H9 (cell line): ENCODE measurements at regions not wholly inside any gene's neighbourhood (a gene's known extent, or its start where the extent isn't known, plus 50 kb on each side); places are given as distances from the start of the nearest gene placed in this dataset.

Experiments used
- DNase-seq: peaks from one replicate; pipeline ENCODE4 v3.0.0-alpha.2; 2017
- H2AFZ ChIP-seq: one replicate; pipeline ENCODE4 v1.6.1; 2013; ENCODE audit warnings: mild to moderate bottlenecking, low read length, control low read depth, moderate library complexity
- H2AK5ac ChIP-seq: 2 replicates; pipeline ENCODE4 v1.6.1; 2013; ENCODE audit warnings: low read length, control low read depth, mixed read lengths; ENCODE audit not compliant: insufficient read length
- H2BK120ac ChIP-seq: one replicate; pipeline ENCODE4 v1.6.1; 2013; ENCODE audit warnings: low read depth, mild to moderate bottlenecking, low read length, control low read depth, inconsistent platforms; ENCODE audit not compliant: poor library complexity, severe bottlenecking
- H2BK12ac ChIP-seq: 2 replicates; pipeline ENCODE4 v1.6.1; 2013; ENCODE audit warnings: low read length, control low read depth, mixed read lengths, low read depth; ENCODE audit not compliant: insufficient read length
- H2BK15ac ChIP-seq: 2 replicates; pipeline ENCODE4 v1.6.1; 2013; ENCODE audit warnings: low read depth, low read length, control low read depth
- H2BK20ac ChIP-seq: one replicate; pipeline ENCODE4 v1.6.1; 2013; ENCODE audit warnings: low read depth, mild to moderate bottlenecking, low read length, control low read depth, inconsistent platforms; ENCODE audit not compliant: poor library complexity, severe bottlenecking
- H2BK5ac ChIP-seq: 2 replicates; pipeline ENCODE4 v1.6.1; 2013; ENCODE audit warnings: low read length, control low read depth, mixed read lengths; ENCODE audit not compliant: insufficient read length
- H3K14ac ChIP-seq: 2 replicates; pipeline ENCODE4 v1.6.1; 2013; ENCODE audit warnings: low read length, control low read depth; ENCODE audit not compliant: insufficient read depth
- H3K18ac ChIP-seq: 2 replicates; pipeline ENCODE4 v1.6.1; 2013; ENCODE audit warnings: low read depth, mild to moderate bottlenecking, mixed read lengths, low read length, control low read depth; ENCODE audit not compliant: insufficient read length
- H3K23ac ChIP-seq: 2 replicates; pipeline ENCODE4 v1.6.1; 2013; ENCODE audit warnings: low read length, control low read depth, mixed read lengths, low read depth; ENCODE audit not compliant: insufficient read length
- H3K23me2 ChIP-seq: 2 replicates; pipeline ENCODE4 v1.6.1; 2013; ENCODE audit warnings: low read depth, mild to moderate bottlenecking, mixed read lengths, low read length, control low read depth; ENCODE audit not compliant: insufficient read length, poor library complexity, severe bottlenecking
- H3K27ac ChIP-seq: 2 replicates; pipeline ENCODE4 v1.5.1; 2013; ENCODE audit warnings: low read length, control low read depth, mixed read lengths, low read depth; ENCODE audit not compliant: insufficient read length
- H3K27me3 ChIP-seq: 2 replicates; pipeline ENCODE4 v1.6.1; 2013; ENCODE audit warnings: low read length, control low read depth, inconsistent platforms; ENCODE audit not compliant: insufficient read depth
- H3K4ac ChIP-seq: 2 replicates; pipeline ENCODE4 v1.6.1; 2013; ENCODE audit warnings: low read depth, mild to moderate bottlenecking, control low read depth, inconsistent platforms, low read length, moderate library complexity
- H3K4me1 ChIP-seq: 2 replicates; pipeline ENCODE4 v1.6.1; 2013; ENCODE audit warnings: low read length, control low read depth, inconsistent platforms; ENCODE audit not compliant: insufficient read depth
- H3K4me2 ChIP-seq: 2 replicates; pipeline ENCODE4 v1.6.1; 2013; ENCODE audit warnings: low read length, control low read depth, mixed read lengths; ENCODE audit not compliant: insufficient read length, insufficient read depth
- H3K56ac ChIP-seq: 2 replicates; pipeline ENCODE4 v1.6.1; 2013; ENCODE audit warnings: low read depth, mild to moderate bottlenecking, mixed read lengths, low read length, control low read depth; ENCODE audit not compliant: insufficient read length
- H3K79me1 ChIP-seq: 2 replicates; pipeline ENCODE4 v1.6.1; 2013; ENCODE audit warnings: low read depth, mild to moderate bottlenecking, moderate library complexity, low read length, control low read depth, inconsistent platforms; ENCODE audit not compliant: insufficient read depth, poor library complexity, severe bottlenecking
- H3K79me2 ChIP-seq: 2 replicates; pipeline ENCODE4 v1.6.1; 2013; ENCODE audit warnings: low read length, control low read depth, inconsistent platforms; ENCODE audit not compliant: insufficient read depth
- H3K9ac ChIP-seq: 2 replicates; pipeline ENCODE4 v1.6.1; 2013; ENCODE audit warnings: low read length, control low read depth, mixed read lengths; ENCODE audit not compliant: insufficient read length; ENCODE audit errors: extremely low read depth
- H3K9me3 ChIP-seq: one replicate; pipeline ENCODE4 v1.6.1; 2013; ENCODE audit warnings: low read depth, low read length, inconsistent platforms; ENCODE audit not compliant: control insufficient read depth
- H3T11ph ChIP-seq: one replicate; pipeline ENCODE4 v1.6.1; 2013; ENCODE audit warnings: mild to moderate bottlenecking, low read length, control low read depth, inconsistent platforms
- H4K20me1 ChIP-seq: one replicate; pipeline ENCODE4 v1.6.1; 2013; ENCODE audit not compliant: control insufficient read depth, insufficient read length, insufficient read depth
- H4K5ac ChIP-seq: 2 replicates; pipeline ENCODE4 v1.6.1; 2013; ENCODE audit warnings: low read depth, mild to moderate bottlenecking, mixed read lengths, low read length, control low read depth; ENCODE audit not compliant: insufficient read length
- H4K8ac ChIP-seq: replicated peaks from 2 replicates; pipeline ENCODE4 v1.6.1; 2013; ENCODE audit warnings: low read length, control low read depth, mixed read lengths, low read depth; ENCODE audit not compliant: insufficient read length
- H4K91ac ChIP-seq: 2 replicates; pipeline ENCODE4 v1.6.1; 2013; ENCODE audit warnings: low read depth, mild to moderate bottlenecking, moderate library complexity, mixed read lengths, low read length, control low read depth; ENCODE audit not compliant: insufficient read length
- H3K27ac Mint-ChIP-seq, 3 experiments: 2 replicates in 2 of 3; 3 replicates in 1 of 3; pipeline ENCODE4 v1.8.0; 2020 to 2021; ENCODE audit warnings: mixed read lengths in 3 of 3, mild to moderate bottlenecking in 1 of 3, moderate library complexity in 1 of 3
- H3K27me3 Mint-ChIP-seq: 2 replicates; pipeline ENCODE4 v1.8.0; 2021; ENCODE audit warnings: low read depth, mild to moderate bottlenecking, moderate library complexity, mixed read lengths
- H3K36me3 Mint-ChIP-seq, 3 experiments: 2 replicates in 2 of 3; 3 replicates in 1 of 3; pipeline ENCODE4 v1.8.0; 2020 to 2021; ENCODE audit warnings: low read depth in 3 of 3, mixed read lengths in 3 of 3; ENCODE audit not compliant: insufficient read depth in 1 of 3
- H3K4me1 Mint-ChIP-seq, 2 experiments: 2 replicates each; pipeline ENCODE4 v1.8.0; 2020; ENCODE audit warnings: mixed read lengths in 2 of 2
- H3K4me3 Mint-ChIP-seq, 2 experiments: 2 replicates in 1 of 2; 3 replicates in 1 of 2; pipeline ENCODE4 v1.8.0; 2020 to 2021; ENCODE audit warnings: mild to moderate bottlenecking in 2 of 2, mixed read lengths in 2 of 2, moderate library complexity in 1 of 2
- H3K9me3 Mint-ChIP-seq, 2 experiments: 2 replicates in 1 of 2; 3 replicates in 1 of 2; pipeline ENCODE4 v1.8.0; 2020; ENCODE audit warnings: mild to moderate bottlenecking in 2 of 2, mixed read lengths in 2 of 2, moderate library complexity in 1 of 2
- CTCF ChIP-seq: fragments of 200-600 bp; sonication (generic); conservative IDR thresholded peaks from 3 replicates; pipeline ENCODE4 v1.8.0; 2021; ENCODE audit warnings: antibody characterized with exemption, mild to moderate bottlenecking
- WGBS: extraction: QIAGEN DNeasy Blood & Tissue Kit; methylation state at CpG from one replicate; pipeline ENCODE4 v1.1.7; 2013; ENCODE audit warnings: missing lambda C conversion rate, low lambda C conversion rate, mixed read lengths; ENCODE audit not compliant: insufficient read length; ENCODE audit errors: extremely low coverage; 5-methylcytosine and 5-hydroxymethylcytosine counted together

DNA sequence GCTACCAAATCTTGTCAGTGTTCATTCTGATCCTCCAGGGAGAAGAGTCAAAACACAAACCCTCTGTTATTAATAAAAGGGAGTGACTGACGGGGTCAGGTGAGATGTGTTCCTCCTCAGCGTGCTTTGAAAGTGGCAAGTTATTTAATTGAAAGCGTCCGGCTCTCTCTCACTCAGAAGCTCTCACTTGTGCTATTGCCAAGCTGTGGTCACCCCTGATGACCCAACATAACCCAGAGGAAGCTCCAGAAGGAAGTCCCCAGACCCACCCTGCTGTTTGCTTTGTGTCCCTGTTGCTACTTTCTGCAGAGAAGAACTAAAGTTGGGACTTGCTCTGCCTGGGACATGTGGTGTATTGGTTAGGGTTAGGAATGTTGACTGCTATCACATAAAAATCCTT is 235.6 kb downstream of the EDEM1 start:
- Histone ChIP-seq H3K14ac (no peak overlapping the region), H3K4me2 (no peak overlapping the region), H4K20me1 (no peaks in the 10 kb centered on the region), H3K27me3 (no peaks in the 10 kb centered on the region), H2BK20ac (no peak overlapping the region), H2BK15ac (no peak overlapping the region), H2BK12ac (no peak overlapping the region), H3K23ac (no peak overlapping the region), H4K5ac (no peak overlapping the region), H3K79me1 (no peaks in the 10 kb centered on the region), H2AK5ac (no peak overlapping the region), H4K8ac (no peak overlapping the region), H3K4me1 (no peaks in the 10 kb centered on the region), H4K91ac (no peak overlapping the region), H2BK5ac (no peak overlapping the region), H2AFZ (no peak overlapping the region), H3T11ph (no peak overlapping the region), H3K4ac (no peak overlapping the region), H3K79me2 (no peaks in the 10 kb centered on the region), H2BK120ac (no peak overlapping the region), H3K9ac (no peak overlapping the region), H3K23me2 (no peaks in the 10 kb centered on the region), H3K56ac (no peak overlapping the region), H3K9me3 (no peaks in the 10 kb centered on the region), H3K27ac (no peak overlapping the region), H3K18ac (no peak overlapping the region)
- no CpG with 5 or more reads among the region's 4 CpGs for WGBS
- Mint-ChIP-seq H3K27me3 (peaks cover 3% of the 10 kb centered on the region), H3K4me1 (peaks cover 4 to 8% of the 10 kb centered on the region in 2 experiments; a peak in 3 of 4 replicates), H3K4me3 (no peak overlapping the region), H3K9me3 (0 out of 5 replicates have a peak, but pooled peaks cover 0 to under 1% of the 10 kb centered on the region in 2 experiments), H3K27ac (no peak overlapping the region; a peak in 1 of 7 replicates), H3K36me3 (no peaks in the 10 kb centered on the region)
- no peak for TF ChIP-seq CTCF
- no peak for DNase-seq
